SK-N-MC (cell line): ENCODE measurements at regions not wholly inside any gene's neighbourhood (a gene's known extent, or its start where the extent isn't known, plus 50 kb on each side); places are given as distances from the start of the nearest gene placed in this dataset.

Experiments used
- EZH2 ChIP-seq: fragments of 200-600 bp; sonication (generic); IDR thresholded peaks from one replicate; pipeline ENCODE4 v1.6.1; 2017; ENCODE audit warnings: antibody characterized with exemption
- POLR2AphosphoS5 ChIP-seq: IDR thresholded peaks from 2 replicates; pipeline ENCODE4 v1.6.1; 2012; ENCODE audit warnings: mild to moderate bottlenecking, low read depth, low read length, borderline replicate concordance

DNA sequence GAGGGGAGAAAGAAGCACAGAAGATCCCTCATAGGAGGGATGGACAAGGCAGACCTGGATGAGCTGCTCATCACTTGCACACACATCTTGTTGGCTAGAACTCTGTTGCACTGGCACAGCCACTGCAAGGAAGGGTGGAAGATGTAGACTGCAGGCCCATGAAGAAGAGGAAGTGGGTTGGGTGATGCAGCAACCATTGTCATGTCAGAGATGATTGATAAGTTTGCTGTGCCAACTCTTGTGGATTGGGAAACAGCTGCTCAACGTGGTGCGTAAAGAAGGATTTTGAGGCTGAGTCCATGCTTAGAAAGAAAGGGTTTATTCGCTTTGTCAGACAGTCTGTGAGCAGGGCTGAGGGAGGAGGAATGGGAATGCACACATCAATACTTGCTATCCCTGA, 161.4 kb upstream of the MPHOSPH6 start:
- TF ChIP-seq EZH2 = no peak
- no peak for TF ChIP-seq POLR2AphosphoS5
